Activated CD8-positive, alpha-beta memory T cell treated with anti-CD3 and anti-CD28 coated beads for 24 hours (primary cell): ENCODE measurements at regions not wholly inside any gene's neighbourhood (a gene's known extent, or its start where the extent isn't known, plus 50 kb on each side); places are given as distances from the start of the nearest gene placed in this dataset.

Experiments used
- DNase-seq: peaks from one replicate; pipeline ENCODE4 v3.0.0-alpha.2; 2020

DNA sequence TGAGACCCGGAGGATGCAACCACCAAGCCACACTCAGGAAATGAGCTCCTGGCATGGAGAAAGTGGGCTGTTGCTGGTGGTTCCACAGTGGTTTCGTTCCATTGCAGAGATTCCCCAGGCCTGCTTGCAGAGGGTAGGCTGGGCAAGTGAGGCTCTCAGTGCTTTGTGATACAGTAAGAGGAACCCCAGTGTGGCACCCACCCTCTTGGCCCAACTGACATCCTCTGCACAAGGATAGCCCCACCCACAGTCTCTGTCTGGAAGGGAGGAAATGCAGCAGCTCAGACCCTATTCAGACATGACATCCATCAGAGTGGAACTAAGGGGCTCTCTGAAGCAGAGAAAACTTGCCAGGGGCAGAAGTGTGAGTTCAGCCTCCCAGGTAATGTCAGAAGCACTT is 69.6 kb upstream of the FSTL4 start:
- peak; percentile 17 for DNase-seq

DNA sequence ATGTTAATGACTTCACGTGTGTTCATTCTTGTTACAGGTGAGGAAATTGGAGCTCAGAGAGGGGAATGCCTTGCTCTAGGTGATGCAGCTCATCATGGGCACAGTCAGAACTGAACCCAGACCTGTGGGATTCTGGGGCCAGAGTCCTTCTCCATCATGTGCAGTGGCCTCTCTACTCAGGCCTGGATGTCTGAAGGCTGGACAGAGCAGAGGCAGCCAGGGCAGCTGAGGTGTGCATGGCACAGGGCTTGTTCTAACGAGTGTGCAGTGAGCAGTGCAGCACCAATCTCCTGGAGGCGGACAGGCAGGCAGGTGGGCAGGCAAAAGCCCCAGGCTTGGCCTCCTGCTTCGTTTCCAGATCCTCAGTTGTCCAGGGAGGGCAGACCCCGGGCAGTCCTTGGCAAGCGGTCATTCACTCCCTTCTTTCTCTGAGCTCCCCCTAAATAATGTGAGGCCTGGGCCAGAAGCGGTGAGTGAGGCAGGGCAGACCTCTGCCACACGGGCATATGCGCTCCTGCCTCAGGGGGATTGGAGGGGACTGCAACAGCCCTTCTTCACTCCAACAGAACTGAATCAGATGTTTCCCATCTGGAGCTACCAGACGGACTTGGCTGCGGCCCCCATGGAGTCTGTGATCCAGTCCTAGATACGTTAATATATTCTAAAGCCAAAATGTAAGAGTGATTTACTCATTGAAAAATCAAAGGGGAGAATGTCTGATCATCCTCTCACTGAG is 68.7 kb upstream of the FSTL4 start:
- DNase-seq, result peak; percentile 40

DNA sequence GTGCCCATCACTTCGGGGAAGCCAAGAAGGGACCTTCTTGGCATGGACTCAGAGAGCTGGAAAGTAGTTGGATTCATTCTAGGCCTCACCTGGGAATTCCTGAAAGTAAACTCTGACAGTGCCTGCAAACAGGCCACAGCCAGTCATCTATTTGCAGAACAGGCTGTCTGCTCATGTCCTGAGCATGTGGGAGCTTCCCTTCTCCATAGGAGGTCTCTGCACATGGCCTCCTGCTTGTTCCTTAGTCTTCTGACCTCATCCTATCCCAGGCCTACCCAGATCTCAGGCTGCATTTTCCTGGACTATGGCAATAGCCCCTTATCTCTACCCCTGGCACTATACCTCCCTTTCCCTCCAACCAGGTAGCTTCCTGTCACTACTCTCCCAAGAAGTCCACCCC is 67.2 kb upstream of the FSTL4 start:
- DNase-seq, result peak; percentile 41

DNA sequence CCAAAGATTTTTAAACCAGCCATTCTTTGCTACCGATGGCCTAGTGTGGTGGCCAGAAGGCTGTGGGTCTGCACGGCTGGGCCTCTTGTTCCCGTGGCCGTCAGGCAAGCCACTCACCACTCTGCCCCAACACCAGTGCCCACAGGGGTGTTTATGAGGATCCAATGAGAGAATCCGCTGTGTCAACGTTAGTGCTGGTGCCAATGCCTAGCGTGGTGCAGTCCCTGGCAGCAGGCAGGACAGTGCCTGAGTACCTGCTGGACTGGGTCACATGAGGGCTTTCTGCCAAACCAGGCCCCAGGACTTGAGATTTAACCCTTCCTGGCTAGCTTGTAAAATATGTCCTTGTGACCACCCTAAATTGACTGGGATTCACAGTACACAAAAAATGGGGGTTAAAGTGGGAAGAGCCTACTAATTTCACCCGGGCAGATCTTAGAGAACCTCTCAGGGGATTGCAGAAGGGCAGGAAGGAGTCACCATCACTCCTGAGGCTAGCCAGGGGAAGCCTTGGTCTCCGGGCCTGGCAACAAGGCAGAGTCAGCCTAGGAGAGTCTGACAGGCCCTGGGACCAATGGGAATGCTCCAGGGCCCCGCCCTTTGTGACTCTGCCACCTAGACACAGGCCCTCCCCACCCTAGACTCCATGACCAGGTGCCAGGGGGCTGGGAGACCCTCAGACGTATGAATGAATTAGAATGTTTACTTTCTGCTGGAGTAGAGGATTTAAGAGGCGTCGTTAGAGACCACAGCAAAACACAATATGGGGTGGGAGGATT is 63.2 kb upstream of the FSTL4 start:
- no peak for DNase-seq

DNA sequence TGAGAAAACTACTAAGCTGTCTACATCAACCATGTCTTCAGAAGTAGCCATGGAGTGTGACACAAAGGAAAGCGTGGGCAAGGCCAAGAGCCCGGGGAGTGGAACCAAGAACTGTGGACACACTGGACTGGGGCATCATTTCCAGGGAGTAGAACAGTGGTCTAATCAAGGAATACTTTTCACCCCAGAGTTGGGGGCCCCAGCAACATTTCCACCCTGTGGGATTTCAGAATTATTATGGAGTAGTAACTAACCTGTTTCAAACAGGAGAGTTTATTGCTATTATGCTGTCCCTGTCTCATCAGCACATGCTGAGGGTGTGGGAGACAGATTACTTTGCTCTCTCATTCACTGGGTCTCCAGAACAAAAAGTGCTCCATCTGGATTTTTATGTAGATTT is 58.0 kb upstream of the FSTL4 start:
- DNase-seq, result no peak

DNA sequence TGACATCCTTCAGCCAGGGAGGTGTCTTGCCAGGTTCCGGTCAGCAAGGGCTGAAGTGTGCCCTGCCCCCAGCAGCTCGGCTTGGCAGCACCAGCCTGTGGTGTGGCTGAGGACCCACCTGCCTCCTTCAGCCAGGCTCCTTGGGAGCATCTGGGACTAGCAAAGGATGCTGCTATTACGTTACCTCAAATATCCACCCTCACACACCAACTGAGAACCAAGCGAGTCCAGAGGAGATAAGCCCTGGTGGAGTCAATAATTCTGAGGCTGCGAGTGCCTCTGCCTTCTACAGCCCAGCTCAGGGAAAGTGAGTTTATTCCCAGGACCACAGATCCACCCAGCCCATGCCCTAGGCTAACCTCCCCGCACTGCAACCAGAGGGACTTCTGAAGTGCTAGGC is 57.1 kb upstream of the FSTL4 start:
- no peak for DNase-seq

DNA sequence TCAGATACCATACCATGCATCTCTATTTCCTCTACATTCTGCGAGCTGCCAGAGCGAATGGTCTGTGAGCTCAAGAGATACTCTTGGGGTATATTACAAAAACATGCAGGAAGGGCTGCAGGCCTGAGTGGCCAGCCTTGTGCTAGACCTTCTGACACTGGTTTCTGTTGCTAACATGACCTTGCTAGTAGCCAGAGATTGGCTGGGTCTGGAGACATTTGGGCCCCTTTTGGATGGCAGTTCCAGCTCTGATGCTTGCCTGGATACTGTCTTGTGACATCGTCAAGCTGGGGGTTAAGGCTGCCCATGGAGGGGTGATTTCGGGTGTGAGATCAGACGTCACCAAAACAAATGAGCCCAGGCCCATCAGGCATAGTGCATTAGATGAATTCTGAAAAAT is 56.1 kb upstream of the FSTL4 start:
- DNase-seq, result no peak

DNA sequence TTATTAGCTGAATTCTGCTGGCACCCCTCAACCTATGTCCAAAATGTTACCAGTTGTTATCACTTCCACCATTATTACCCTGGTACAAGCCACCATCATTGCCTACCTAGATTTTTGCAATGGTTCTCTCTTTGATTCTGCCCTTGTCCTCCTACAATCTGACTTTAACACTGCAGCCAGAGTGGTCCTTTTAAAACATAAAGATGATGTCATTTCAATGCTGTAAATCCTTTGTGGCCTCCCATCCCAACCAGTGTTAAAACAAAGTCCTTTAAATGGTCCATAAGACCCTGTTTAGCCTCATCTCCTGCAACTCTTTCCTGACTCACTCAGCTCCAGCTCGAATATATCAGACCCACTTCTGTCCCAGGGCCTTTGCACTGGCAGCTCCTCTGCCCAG is 54.9 kb upstream of the FSTL4 start:
- no peak for DNase-seq

DNA sequence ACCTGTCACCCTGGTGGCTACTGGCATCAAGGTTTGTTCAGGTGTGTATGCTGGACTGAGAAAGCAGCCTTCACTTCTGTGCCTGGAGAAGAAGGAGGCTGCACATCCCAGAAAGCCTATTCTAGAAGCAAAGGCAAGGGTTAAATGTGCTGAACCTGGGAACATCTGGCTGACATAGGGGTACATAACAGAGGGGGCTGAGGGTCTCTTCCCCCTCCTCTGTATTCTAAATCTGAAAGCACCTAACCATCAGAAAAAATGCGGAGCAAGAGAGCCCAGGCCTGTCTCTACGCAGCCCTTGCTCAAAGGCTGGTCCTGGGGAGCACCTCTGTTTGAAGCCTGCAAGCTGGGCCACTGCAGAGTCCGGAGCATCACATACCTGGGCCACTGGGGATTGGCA is 53.2 kb upstream of the FSTL4 start:
- DNase-seq, result no peak

DNA sequence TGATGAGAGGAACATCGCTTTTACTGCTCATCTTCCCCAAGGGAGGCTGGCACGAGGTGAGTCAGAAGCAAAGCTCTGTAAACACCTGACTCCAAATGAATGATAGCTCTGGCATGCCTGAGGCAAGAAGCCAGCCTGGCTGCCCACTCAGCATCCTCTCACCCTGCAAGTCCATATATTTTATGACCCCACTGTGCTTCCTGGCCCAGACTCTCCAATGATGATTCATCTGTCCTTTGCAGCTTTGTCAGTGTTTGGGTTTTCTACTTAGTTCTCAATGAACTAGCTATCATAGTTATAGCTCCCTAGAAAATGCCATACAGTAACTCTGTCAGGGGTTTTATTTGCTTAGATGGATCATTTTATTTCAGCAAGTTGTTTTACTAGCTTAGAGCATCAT is 52.1 kb upstream of the FSTL4 start:
- no peak for DNase-seq

DNA sequence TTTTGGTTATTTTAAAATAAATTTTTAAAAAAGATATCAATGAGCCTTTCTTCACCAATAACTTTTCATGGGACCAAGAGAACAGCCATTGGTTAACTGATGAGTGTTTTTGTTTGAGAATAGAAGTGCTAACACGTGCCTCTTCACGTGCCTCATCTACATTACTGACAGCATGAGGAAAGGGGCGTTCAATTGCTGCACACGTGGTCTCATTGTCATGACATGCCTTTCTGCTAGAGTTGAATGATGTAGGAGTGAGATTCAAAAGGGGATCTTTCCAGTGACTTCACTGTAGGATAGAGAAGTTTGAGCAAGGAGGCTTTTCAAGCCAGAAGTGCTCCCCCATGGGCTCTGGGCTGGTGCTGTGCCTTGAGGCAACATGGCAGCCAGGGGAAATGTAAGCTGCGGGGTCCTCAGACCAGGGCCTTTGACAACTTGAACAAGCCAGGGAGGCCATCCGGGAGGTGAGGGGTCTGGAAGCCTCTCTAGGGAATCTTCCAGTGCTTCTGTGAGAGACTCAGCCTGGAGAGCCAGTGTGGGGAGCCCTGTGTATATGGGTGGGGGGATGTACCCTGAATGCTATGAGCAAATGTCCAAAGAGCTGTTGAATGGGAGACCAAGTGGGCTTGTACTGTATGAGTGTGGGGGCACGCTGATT is 51.2 kb upstream of the FSTL4 start:
- no peak for DNase-seq

DNA sequence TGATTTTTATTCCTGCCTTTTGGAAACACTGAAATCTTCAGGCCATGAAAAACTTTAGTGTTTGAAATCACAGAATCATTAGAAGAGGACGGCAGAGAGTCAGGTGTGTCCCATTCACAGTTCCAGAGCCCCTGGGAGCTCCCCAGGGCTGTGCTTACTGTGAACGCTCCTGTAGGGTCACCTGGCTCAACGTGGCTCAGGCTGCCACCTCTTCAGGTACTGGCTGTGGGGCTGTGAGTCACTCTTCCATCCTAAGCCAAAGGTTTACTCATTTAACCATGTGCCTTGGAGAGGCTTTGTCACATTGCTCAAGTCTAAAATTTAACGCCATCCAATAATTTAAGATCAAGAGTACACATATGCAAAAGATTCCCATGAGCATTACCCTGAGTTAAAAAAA is 50.2 kb upstream of the FSTL4 start:
- DNase-seq, result no peak
